PC-3 (cell line): ENCODE measurements at regions not wholly inside any gene's neighbourhood (a gene's known extent, or its start where the extent isn't known, plus 50 kb on each side); places are given as distances from the start of the nearest gene placed in this dataset.

Experiments
- ATAC-seq: fragments of 200-7000 bp; cut with Tn5 transposase; 2 replicates; pipeline ENCODE4 v1.9.1; 2020; ENCODE audit warnings: mild to moderate bottlenecking, moderate library complexity
- BruUV-seq: library from RNA; stranded (reverse); fragments of 400-500 nt; replicated peaks from 2 replicates; lab custom pipeline; 2021; lab: Mats Ljungman, UMichigan
- CTCF ChIA-PET: fragments of 300-600 bp; sonication (Branson Sonifier 250); formaldehyde crosslinking; loops from one replicate; lab custom pipeline; 2022; ENCODE audit warnings: antibody characterized with exemption; lab: Charles Lee
- POLR2A ChIA-PET: fragments of 300-600 bp; sonication (Branson Sonifier 250); formaldehyde crosslinking; loops from one replicate; lab custom pipeline; 2022; ENCODE audit warnings: antibody characterized with exemption; ENCODE audit not compliant: unreplicated experiment; lab: Charles Lee
- DNase-seq: peaks from one replicate; pipeline ENCODE4 v3.0.0-alpha.2; 2015
- H2AFZ ChIP-seq: fragments of 300-600 bp; sonication (generic); 2 replicates; pipeline ENCODE4 v1.6.0; 2016; ENCODE audit warnings: antibody characterized with exemption, low read length
- H3F3A ChIP-seq: fragments of 300-600 bp; sonication (generic); one replicate; pipeline ENCODE4 v1.6.0; 2017; ENCODE audit warnings: antibody characterized with exemption, low read length, control low read depth, mild to moderate bottlenecking; ENCODE audit not compliant: unreplicated experiment
- H3K27ac ChIP-seq: fragments of 300-600 bp; sonication (generic); 2 replicates; pipeline ENCODE4 v1.5.1; 2016; ENCODE audit warnings: mild to moderate bottlenecking, low read length
- H3K27me3 ChIP-seq: fragments of 300-600 bp; sonication (generic); 2 replicates; pipeline ENCODE4 v1.6.1; 2016; ENCODE audit warnings: low read length, mixed read lengths
- H3K36me3 ChIP-seq: fragments of 300-600 bp; sonication (generic); 2 replicates; pipeline ENCODE4 v1.6.1; 2016; ENCODE audit warnings: low read depth, mixed run types, low read length, mixed read lengths
- H3K4me1 ChIP-seq: fragments of 300-600 bp; sonication (generic); 2 replicates; pipeline ENCODE4 v1.5.1; 2016; ENCODE audit warnings: low read length; ENCODE audit not compliant: insufficient read depth
- H3K4me2 ChIP-seq: fragments of 300-600 bp; sonication (generic); 2 replicates; pipeline ENCODE4 v1.6.0; 2016; ENCODE audit warnings: low read length
- H3K4me3 ChIP-seq: fragments of 300-600 bp; sonication (generic); 2 replicates; pipeline ENCODE4 v1.5.1; 2016; ENCODE audit warnings: mild to moderate bottlenecking, low read length, mixed read lengths
- H3K79me2 ChIP-seq: fragments of 300-600 bp; sonication (generic); 2 replicates; pipeline ENCODE4 v1.6.1; 2017; ENCODE audit warnings: low read length, mixed read lengths
- H3K9ac ChIP-seq: fragments of 300-600 bp; sonication (generic); 2 replicates; pipeline ENCODE4 v1.6.0; 2016; ENCODE audit warnings: mild to moderate bottlenecking, low read length
- H3K9me2 ChIP-seq: fragments of 300-600 bp; sonication (generic); replicated peaks from 2 replicates; pipeline ENCODE4 v1.6.1; 2016; ENCODE audit warnings: mixed run types, low read length, mixed read lengths
- H3K9me3 ChIP-seq: fragments of 300-600 bp; sonication (generic); 2 replicates; pipeline ENCODE4 v1.6.1; 2016; ENCODE audit warnings: low read length, mixed read lengths
- H4K20me1 ChIP-seq: fragments of 300-600 bp; sonication (generic); 2 replicates; pipeline ENCODE4 v1.6.1; 2016; ENCODE audit warnings: low read length, mixed read lengths
- EZH2 ChIP-seq: fragments of 300-600 bp; sonication (generic); IDR thresholded peaks from one replicate; pipeline ENCODE4 v1.6.1; 2017; ENCODE audit warnings: antibody characterized with exemption, mild to moderate bottlenecking, low read length; ENCODE audit not compliant: unreplicated experiment
- EZH2phosphoT487 ChIP-seq: fragments of 300-600 bp; sonication (generic); IDR thresholded peaks from 2 replicates; pipeline ENCODE4 v1.6.1; 2018; ENCODE audit warnings: mild to moderate bottlenecking, antibody characterized with exemption, low read length, borderline replicate concordance
- intact Hi-C: fragments of 100-400 bp; cut with micrococcal nuclease; formaldehyde crosslinking; loops from 2 replicates; pipeline ENCODE4 v1.9.0; 2023
- TF ChIP-seq, protein P1 (sequence below): fragments of 300-600 bp; sonication (generic); conservative IDR thresholded peaks from 2 replicates; pipeline ENCODE4 v1.5.1; 2017; ENCODE audit warnings: antibody characterized with exemption, low read depth, mild to moderate bottlenecking, low read length

DNA sequence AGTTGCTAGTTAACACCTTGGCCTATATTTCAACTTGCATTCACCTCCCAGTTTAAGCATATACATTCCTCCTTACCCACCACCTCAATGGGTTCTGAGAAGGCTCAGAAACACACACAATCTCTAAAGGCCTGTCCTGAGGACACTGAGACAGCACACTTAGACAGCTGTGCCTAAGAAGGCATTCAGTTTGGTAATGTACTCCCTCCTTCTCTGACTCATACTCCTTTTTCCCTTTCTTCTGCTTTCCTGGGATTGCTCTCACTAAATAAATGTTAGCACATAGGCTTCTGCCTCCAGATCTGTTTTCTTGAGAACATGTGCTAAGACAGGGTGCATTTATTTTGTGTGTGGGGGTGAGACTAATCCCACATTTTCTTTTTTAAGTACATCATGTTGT is 456.8 kb upstream of the CDH6 start:
- Histone ChIP-seq H3K9me2 (no peaks in the 10 kb centered on the region), H3K4me3 (no peak overlapping the region), H3K4me2 (no peak overlapping the region), H3F3A (no peaks in the 10 kb centered on the region), H3K27me3 (0 out of 2 replicates have a peak, but pooled peaks cover 3% of the 10 kb centered on the region), H4K20me1 (no peaks in the 10 kb centered on the region), H3K27ac (no peak overlapping the region), H3K79me2 (no peaks in the 10 kb centered on the region), H3K9ac (no peak overlapping the region), H2AFZ (no peak overlapping the region), H3K36me3 (no peaks in the 10 kb centered on the region), H3K4me1 (no peaks in the 10 kb centered on the region), H3K9me3 (no peaks in the 10 kb centered on the region)
- ChIA-PET CTCF (no interaction called here), POLR2A (no interaction called here)
- ATAC-seq (no peak), DNase-seq (no peak)
- BruUV-seq = no TSS peak
- no peak for TF ChIP-seq EZH2phosphoT487
- TF ChIP-seq, protein P1, sequence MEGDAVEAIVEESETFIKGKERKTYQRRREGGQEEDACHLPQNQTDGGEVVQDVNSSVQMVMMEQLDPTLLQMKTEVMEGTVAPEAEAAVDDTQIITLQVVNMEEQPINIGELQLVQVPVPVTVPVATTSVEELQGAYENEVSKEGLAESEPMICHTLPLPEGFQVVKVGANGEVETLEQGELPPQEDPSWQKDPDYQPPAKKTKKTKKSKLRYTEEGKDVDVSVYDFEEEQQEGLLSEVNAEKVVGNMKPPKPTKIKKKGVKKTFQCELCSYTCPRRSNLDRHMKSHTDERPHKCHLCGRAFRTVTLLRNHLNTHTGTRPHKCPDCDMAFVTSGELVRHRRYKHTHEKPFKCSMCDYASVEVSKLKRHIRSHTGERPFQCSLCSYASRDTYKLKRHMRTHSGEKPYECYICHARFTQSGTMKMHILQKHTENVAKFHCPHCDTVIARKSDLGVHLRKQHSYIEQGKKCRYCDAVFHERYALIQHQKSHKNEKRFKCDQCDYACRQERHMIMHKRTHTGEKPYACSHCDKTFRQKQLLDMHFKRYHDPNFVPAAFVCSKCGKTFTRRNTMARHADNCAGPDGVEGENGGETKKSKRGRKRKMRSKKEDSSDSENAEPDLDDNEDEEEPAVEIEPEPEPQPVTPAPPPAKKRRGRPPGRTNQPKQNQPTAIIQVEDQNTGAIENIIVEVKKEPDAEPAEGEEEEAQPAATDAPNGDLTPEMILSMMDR = no peak
- TF ChIP-seq EZH2 = no peak
- intact Hi-C loops = no loop called here

DNA sequence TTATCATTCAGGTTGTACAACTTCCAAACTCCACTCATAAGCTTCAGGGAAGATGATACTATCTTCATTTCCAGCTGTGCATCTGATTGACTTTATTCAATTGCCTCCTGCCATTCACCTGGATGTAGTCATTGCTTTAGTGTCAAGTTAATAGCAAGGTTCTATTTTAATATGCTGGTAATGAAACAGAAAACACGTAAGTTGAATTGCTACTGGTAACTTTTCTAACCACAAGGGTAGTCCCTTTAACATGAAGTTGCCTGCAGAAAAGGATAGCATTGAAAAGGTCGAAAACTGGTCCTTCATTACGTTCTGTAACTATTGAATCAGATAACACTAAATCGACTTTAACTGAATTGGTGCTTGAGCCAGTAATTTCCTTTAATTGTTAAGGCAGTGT is 459.4 kb upstream of the CDH6 start:
- Histone ChIP-seq H3K4me3 (no peak overlapping the region), H3K4me1 (no peaks in the 10 kb centered on the region), H2AFZ (no peak overlapping the region), H3K9me2 (no peaks in the 10 kb centered on the region), H3K36me3 (no peaks in the 10 kb centered on the region), H3K27me3 (no peaks in the 10 kb centered on the region), H3K79me2 (no peaks in the 10 kb centered on the region), H3K9me3 (no peaks in the 10 kb centered on the region), H3K9ac (no peak overlapping the region), H4K20me1 (no peaks in the 10 kb centered on the region), H3F3A (no peaks in the 10 kb centered on the region), H3K27ac (no peak overlapping the region), H3K4me2 (no peak overlapping the region)
- no peak for ATAC-seq
- POLR2A ChIA-PET = no interaction called here
- CTCF ChIA-PET = no interaction called here
- DNase-seq = no peak
- BruUV-seq = no TSS peak
- TF ChIP-seq EZH2phosphoT487 (no peak), EZH2 (no peak)
- TF ChIP-seq, protein P1 = no peak
- intact Hi-C loops = no loop called here

DNA sequence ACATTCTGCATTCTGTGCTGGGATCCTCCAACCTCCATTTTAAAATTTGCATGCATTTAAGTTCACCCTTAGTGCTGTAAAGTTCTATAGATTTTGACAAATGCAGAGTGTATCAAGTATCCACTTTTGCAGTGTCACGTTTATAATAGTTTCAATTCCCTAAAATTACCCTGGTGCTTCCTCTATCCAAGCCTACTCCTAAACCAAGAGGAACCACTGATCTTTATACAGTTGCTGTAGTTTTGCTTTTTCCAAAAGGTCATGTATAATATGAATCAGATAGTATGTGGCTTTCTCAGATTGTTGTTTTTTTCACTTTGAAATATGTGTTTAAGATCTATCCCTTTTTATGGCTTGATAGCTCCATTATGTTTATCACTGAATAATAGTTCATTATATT is 468.4 kb upstream of the CDH6 start:
- Histone ChIP-seq H3K27me3 (0 out of 2 replicates have a peak, but pooled peaks cover 4% of the 10 kb centered on the region), H3K9ac (no peak overlapping the region), H4K20me1 (no peaks in the 10 kb centered on the region), H2AFZ (no peak overlapping the region), H3K9me3 (no peaks in the 10 kb centered on the region), H3K4me2 (no peak overlapping the region), H3K9me2 (no peaks in the 10 kb centered on the region), H3K4me1 (no peaks in the 10 kb centered on the region), H3F3A (no peaks in the 10 kb centered on the region), H3K79me2 (no peaks in the 10 kb centered on the region), H3K27ac (no peak overlapping the region), H3K4me3 (no peak overlapping the region), H3K36me3 (no peaks in the 10 kb centered on the region)
- no peak for TF ChIP-seq EZH2
- TF ChIP-seq, protein P1 = no peak
- no peak for TF ChIP-seq EZH2phosphoT487
- BruUV-seq = no TSS peak
- DNase-seq = no peak
- ChIA-PET POLR2A (no interaction called here), CTCF (no interaction called here)
- intact Hi-C loops = no loop called here
- no peak for ATAC-seq
